Natural killer cell (primary cell): ENCODE measurements at regions not wholly inside any gene's neighbourhood (a gene's known extent, or its start where the extent isn't known, plus 50 kb on each side); places are given as distances from the start of the nearest gene placed in this dataset.

Experiments
- ATAC-seq, 3 donors: fragments of 150-1000 bp in 2 of 3; fragments of 200-7000 bp in 1 of 3; cut with Tn5 transposase; 1 replicate in 1 of 3; 2 replicates in 2 of 3; pipeline ENCODE4 v1.10.0; 2021; ENCODE audit warnings: mild to moderate bottlenecking in 2 of 3, moderate library complexity in 2 of 3
- DNase-seq, 2 donors: peaks; one replicate each; pipeline versions ENCODE4 v3.0.0 to v3.0.0-alpha.2; 2013 to 2021; ENCODE audit warnings: mixed read lengths in 1 of 2
- H3K27ac ChIP-seq: one replicate; pipeline ENCODE4 v1.5.1; 2013; ENCODE audit warnings: mild to moderate bottlenecking, low read length
- H3K27me3 ChIP-seq: one replicate; pipeline ENCODE4 v1.6.1; 2013; ENCODE audit warnings: low read length; ENCODE audit not compliant: control insufficient read depth, insufficient read depth
- H3K36me3 ChIP-seq: one replicate; pipeline ENCODE4 v1.6.1; 2013; ENCODE audit warnings: low read length; ENCODE audit not compliant: control insufficient read depth, insufficient read depth
- H3K4me1 ChIP-seq: one replicate; pipeline ENCODE4 v1.6.1; 2013; ENCODE audit warnings: low read length; ENCODE audit not compliant: control insufficient read depth, insufficient read depth
- H3K4me3 ChIP-seq: one replicate; pipeline ENCODE4 v1.5.1; 2013; ENCODE audit warnings: low read length
- H3K9me3 ChIP-seq: one replicate; pipeline ENCODE4 v1.6.1; 2013; ENCODE audit warnings: low read length; ENCODE audit not compliant: control insufficient read depth, insufficient read depth
- H3K27ac Mint-ChIP-seq, 2 donors: one replicate each; pipeline ENCODE4 v1.8.0; 2022; ENCODE audit warnings: mild to moderate bottlenecking in 2 of 2, mixed read lengths in 2 of 2, moderate library complexity in 1 of 2
- H3K27me3 Mint-ChIP-seq, 2 donors: one replicate each; pipeline ENCODE4 v1.8.0; 2022; ENCODE audit warnings: low read depth in 2 of 2, mixed read lengths in 2 of 2
- H3K36me3 Mint-ChIP-seq: one replicate; pipeline ENCODE4 v1.8.0; 2022; ENCODE audit warnings: mixed read lengths
- H3K4me1 Mint-ChIP-seq, 2 donors: one replicate each; pipeline ENCODE4 v1.8.0; 2022; ENCODE audit warnings: mixed read lengths in 2 of 2
- H3K4me3 Mint-ChIP-seq: one replicate; pipeline ENCODE4 v1.8.0; 2022; ENCODE audit warnings: mild to moderate bottlenecking, moderate library complexity, mixed read lengths
- H3K9me3 Mint-ChIP-seq, 2 donors: one replicate each; pipeline ENCODE4 v1.8.0; 2022; ENCODE audit warnings: mixed read lengths in 2 of 2
- WGBS: methylation state at CpG from one replicate; pipeline ENCODE4 v1.1.7; 2013; ENCODE audit warnings: missing lambda C conversion rate; ENCODE audit not compliant: insufficient coverage; 5-methylcytosine and 5-hydroxymethylcytosine counted together
- intact Hi-C: fragments of 100-400 bp; cut with micrococcal nuclease; formaldehyde crosslinking; loops from one replicate; pipeline ENCODE4 v1.14.2; 2022
- TF ChIP-seq, protein P1 (sequence below): fragments of 200-600 bp; IDR thresholded peaks from one replicate; pipeline ENCODE4 v1.8.0; 2022; ENCODE audit warnings: antibody characterized with exemption

GRCh38 chr4:125461676-125462363, 147.1 kb downstream of the FAT4 start:
- Mint-ChIP-seq H3K9me3 (peaks cover 0 to 2% of the 10 kb centered on the region in 2 donors), H3K4me1 (peaks cover 23 to 26% of the 10 kb centered on the region in 2 donors), H3K4me3 (peak overlapping the region; percentile 73), H3K27me3 (no peaks in the 10 kb centered on the region), H3K27ac (peak overlapping the region; percentile 82 to 86), H3K36me3 (no peaks in the 10 kb centered on the region)
- intact Hi-C loops, result loop anchor here (10.0 kb wide), 1 partner anchor 147 kb away; the partner anchor contains the start of gene FAT4
- TF ChIP-seq, protein P1, sequence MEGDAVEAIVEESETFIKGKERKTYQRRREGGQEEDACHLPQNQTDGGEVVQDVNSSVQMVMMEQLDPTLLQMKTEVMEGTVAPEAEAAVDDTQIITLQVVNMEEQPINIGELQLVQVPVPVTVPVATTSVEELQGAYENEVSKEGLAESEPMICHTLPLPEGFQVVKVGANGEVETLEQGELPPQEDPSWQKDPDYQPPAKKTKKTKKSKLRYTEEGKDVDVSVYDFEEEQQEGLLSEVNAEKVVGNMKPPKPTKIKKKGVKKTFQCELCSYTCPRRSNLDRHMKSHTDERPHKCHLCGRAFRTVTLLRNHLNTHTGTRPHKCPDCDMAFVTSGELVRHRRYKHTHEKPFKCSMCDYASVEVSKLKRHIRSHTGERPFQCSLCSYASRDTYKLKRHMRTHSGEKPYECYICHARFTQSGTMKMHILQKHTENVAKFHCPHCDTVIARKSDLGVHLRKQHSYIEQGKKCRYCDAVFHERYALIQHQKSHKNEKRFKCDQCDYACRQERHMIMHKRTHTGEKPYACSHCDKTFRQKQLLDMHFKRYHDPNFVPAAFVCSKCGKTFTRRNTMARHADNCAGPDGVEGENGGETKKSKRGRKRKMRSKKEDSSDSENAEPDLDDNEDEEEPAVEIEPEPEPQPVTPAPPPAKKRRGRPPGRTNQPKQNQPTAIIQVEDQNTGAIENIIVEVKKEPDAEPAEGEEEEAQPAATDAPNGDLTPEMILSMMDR, result no peak
- ATAC-seq (peak; percentile 61 to 87 (median 79)), DNase-seq (no peak)
- WGBS, result 35% methylated on average over 2 of the region's 3 CpGs
- Histone ChIP-seq H3K36me3 (no peaks in the 10 kb centered on the region), H3K4me3 (peak overlapping the region; percentile 7), H3K27ac (peak overlapping the region; percentile 50), H3K27me3 (no peaks in the 10 kb centered on the region), H3K4me1 (no peaks in the 10 kb centered on the region), H3K9me3 (no peaks in the 10 kb centered on the region)

GRCh38 chr4:125464146-125464545, 149.4 kb downstream of the FAT4 start:
- no peak for ATAC-seq
- Histone ChIP-seq H3K27ac (no peak overlapping the region), H3K9me3 (no peaks in the 10 kb centered on the region), H3K4me1 (no peaks in the 10 kb centered on the region), H3K4me3 (no peak overlapping the region), H3K27me3 (no peaks in the 10 kb centered on the region), H3K36me3 (no peaks in the 10 kb centered on the region)
- peaks cover 23 to 26% of the 10 kb centered on the region in 2 donors for H3K4me1 Mint-ChIP-seq
- intact Hi-C loops, result loop anchor here (10.0 kb wide), 1 partner anchor 149 kb away; the partner anchor contains the start of gene FAT4
- H3K9me3 Mint-ChIP-seq, result peaks cover 0 to 2% of the 10 kb centered on the region in 2 donors
- no peaks in the 10 kb centered on the region for H3K27me3 Mint-ChIP-seq
- H3K27ac Mint-ChIP-seq, result no peak overlapping the region
- DNase-seq, result no peak
- TF ChIP-seq, protein P1, result no peak
- H3K36me3 Mint-ChIP-seq, result no peaks in the 10 kb centered on the region
- WGBS, result no CpG with 5 or more reads among the region's 1 CpG
- no peak overlapping the region for H3K4me3 Mint-ChIP-seq

DNA sequence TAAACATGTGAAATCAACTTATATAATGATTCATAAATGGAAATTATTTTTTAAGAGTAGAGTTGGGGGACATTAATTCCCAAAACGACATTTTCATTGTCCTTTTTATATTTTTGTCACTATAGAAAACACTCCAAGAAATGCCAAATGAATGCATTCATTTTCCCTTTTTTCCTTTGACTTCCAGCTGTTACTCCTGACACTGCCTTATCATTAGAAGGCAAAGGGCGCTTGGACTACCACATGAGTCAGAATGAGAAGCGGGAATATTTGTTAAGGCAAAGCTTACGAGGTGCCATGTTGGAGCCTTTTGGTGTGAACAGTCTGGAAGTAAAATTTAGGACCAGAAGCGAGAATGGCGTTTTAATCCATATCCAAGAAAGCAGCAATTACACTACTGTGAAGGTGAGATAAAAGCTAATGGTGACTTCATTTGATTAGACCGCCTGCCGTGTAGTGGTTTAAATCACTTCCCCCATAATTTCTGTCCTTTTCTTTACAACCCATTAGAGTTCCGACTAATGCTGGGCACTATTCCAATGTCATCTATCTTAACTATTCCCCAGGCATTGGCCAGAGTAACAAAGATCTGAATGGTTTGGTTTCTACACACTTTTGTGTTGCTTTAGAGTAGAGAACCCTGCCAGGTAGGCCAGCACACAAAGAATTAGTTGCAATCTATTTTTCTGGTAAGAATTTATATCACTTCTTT, 166.7 kb downstream of the FAT4 start:
- Mint-ChIP-seq H3K4me3 (no peak overlapping the region), H3K27me3 (no peaks in the 10 kb centered on the region), H3K27ac (no peak overlapping the region), H3K4me1 (no peaks in the 10 kb centered on the region), H3K36me3 (peaks cover 4% of the 10 kb centered on the region), H3K9me3 (no peaks in the 10 kb centered on the region)
- Histone ChIP-seq H3K27ac (no peak overlapping the region), H3K4me3 (no peak overlapping the region), H3K4me1 (no peaks in the 10 kb centered on the region), H3K36me3 (no peaks in the 10 kb centered on the region), H3K27me3 (no peaks in the 10 kb centered on the region), H3K9me3 (no peaks in the 10 kb centered on the region)
- intact Hi-C loops, result no loop called here
- WGBS, result 87% methylated on average over 9 of the region's 9 CpGs
- ATAC-seq (no peak), DNase-seq (no peak)
- TF ChIP-seq, protein P1, result no peak
